ENCODE measurements at regions not wholly inside any gene's neighbourhood (a gene's known extent, or its start where the extent isn't known, plus 50 kb on each side); places are given as distances from the start of the nearest gene placed in this dataset.
"Not testable (repeated sequence)": the region's sequence is repeated elsewhere in the genome, so short reads cannot be mapped to it uniquely, and the experiment has no call there.

DNA sequence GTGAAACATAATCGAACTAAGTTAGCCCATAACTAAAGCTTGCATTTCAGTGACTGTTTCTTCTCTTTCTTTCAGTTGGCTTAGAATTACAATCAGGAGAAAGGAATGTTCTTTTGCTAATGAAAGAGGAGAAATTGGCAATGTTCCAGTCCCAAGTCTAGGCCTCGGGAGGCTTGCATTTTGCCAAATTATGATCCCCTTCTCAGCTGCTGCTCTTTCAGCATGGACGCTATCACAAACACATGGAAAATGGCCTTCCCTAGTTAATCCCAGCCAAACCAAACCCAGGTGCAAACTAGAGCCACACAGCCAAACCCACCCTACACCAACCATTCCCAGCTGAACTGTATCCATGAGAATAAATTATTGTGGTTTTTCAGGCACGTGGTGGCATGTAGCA lies 605.2 kb upstream of the LRRTM4 start:
- Mint-ChIP-seq H3K4me1 (no peaks in the 10 kb centered on the region), H3K27me3 (no peaks in the 10 kb centered on the region), H3K27ac (no peak overlapping the region), H3K4me3 (no peak overlapping the region), H3K36me3 (no peaks in the 10 kb centered on the region), H3K9me3 (no peaks in the 10 kb centered on the region)
- no peak for DNase-seq
- ATAC-seq (replicated peaks), result no peak

DNA sequence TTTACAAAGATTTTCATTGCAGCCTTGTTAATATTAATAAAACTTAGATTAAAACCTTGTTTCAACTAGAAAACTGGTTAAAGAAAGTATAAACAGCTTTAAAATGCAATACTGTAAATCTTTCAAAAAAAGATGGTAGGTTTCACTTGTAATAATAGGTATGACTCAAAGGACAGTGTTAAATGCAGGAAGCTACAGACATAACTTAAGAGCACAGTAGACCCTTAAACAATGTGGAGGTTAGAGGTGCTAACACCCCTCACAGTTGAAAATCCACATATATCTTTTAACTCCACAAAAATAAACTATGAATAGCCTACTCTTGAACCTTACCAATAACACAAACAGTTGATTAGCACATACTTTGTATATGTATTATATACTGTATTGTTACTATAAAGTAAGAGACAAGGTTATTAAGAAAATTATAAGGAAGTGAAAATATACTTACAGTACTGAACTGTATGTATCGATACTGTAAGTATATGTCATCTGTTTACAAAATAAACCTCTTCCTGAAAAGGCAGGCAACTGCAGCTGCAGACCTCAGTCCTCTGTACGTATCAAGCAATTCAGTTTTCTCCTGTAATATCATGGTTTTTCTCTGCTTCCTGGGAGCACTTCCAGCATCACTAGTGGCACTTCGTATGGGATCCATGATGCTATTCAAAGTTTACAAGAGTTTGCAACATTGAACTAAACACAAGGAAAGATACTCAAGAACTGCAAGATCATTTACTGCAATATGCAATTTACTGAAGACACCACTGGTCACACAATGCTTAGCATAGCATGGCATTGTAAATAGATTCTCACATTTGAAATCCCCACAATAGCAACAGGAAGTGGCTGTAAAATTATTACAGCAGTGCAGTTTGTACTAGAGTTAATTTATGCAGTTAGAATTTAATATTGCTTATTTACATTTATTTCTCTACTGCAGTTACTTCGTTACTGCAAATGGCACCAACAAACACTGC lies 610.5 kb upstream of the LRRTM4 start:
- Mint-ChIP-seq H3K27me3 (no peaks in the 10 kb centered on the region), H3K36me3 (no peaks in the 10 kb centered on the region), H3K4me1 (no peaks in the 10 kb centered on the region), H3K27ac (no peak overlapping the region), H3K4me3 (no peak overlapping the region), H3K9me3 (no peaks in the 10 kb centered on the region)
- no peak for ATAC-seq (replicated peaks)
- no peak for DNase-seq

GRCh38 chr2:78145395-78145996 lies 623.3 kb upstream of the LRRTM4 start:
- Mint-ChIP-seq H3K36me3 (no peaks in the 10 kb centered on the region), H3K27me3 (no peaks in the 10 kb centered on the region)
- ATAC-seq (replicated peaks), result no peak

GRCh38 chr2:78145997-78146722 lies 624.0 kb upstream of the LRRTM4 start:
- ATAC-seq (replicated peaks) (peak in 1 of 2 donors; percentile 29), DNase-seq (no peak)
- Mint-ChIP-seq H3K27me3 (no peaks in the 10 kb centered on the region), H3K27ac (no peak overlapping the region), H3K4me3 (no peak overlapping the region), H3K4me1 (no peaks in the 10 kb centered on the region), H3K9me3 (no peaks in the 10 kb centered on the region), H3K36me3 (no peaks in the 10 kb centered on the region)

More at GRCh38 chr2:78145395-78145996, 623.3 kb upstream of the LRRTM4 start:
- DNase-seq, result no peak
- H3K4me1 Mint-ChIP-seq, result no peaks in the 10 kb centered on the region
- H3K27ac Mint-ChIP-seq, result no peak overlapping the region
- no peak overlapping the region for H3K4me3 Mint-ChIP-seq
- H3K9me3 Mint-ChIP-seq, result no peaks in the 10 kb centered on the region

DNA sequence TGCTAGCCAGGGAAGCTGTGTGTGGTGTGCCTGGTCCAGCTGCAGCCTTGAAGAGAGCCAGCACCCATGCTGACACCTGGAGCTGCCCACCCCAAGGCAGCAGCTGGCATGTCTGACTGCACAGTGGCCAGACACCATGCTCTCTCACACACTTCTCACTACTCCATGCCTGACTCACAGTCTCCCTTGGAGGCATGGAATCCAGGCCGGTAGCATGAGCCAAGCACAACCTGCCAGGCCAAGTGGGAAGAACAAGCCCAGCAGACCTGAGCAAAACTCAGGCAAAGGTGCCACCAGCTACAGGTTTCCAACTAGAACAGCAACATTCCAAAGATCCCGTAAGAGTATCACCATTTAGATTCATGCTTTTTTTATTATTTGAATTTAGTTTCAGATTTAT lies 625.3 kb upstream of the LRRTM4 start:
- Mint-ChIP-seq H3K27ac (no peak overlapping the region), H3K27me3 (no peaks in the 10 kb centered on the region), H3K9me3 (no peaks in the 10 kb centered on the region), H3K4me3 (no peak overlapping the region), H3K36me3 (no peaks in the 10 kb centered on the region), H3K4me1 (no peaks in the 10 kb centered on the region)
- no peak for DNase-seq
- ATAC-seq (replicated peaks), result no peak

DNA sequence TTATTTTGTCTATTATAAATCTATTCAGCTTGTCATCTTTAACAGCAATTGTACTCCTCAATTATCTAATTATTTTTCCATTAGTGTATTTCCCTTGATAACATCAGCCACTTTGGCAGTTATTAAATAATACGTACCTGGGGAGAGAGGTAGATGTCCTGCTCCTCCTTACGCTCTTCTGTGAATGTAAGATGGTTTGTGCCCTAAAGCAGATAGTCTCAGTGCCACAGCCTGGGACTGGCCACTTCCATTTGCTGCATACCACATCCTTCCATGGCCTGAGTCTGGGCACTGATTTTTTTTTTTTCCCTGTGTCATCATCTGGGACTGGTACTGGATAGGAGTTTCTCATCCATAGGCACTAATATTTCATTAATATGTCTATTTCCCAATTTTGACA lies 632.4 kb upstream of the LRRTM4 start:
- H3K4me1 Mint-ChIP-seq, result no peaks in the 10 kb centered on the region
- DNase-seq, result no peak
- ATAC-seq (replicated peaks), result no peak
- no peak overlapping the region for H3K27ac Mint-ChIP-seq
- no peaks in the 10 kb centered on the region for H3K27me3 Mint-ChIP-seq
- peaks cover 0 to 5% of the 10 kb centered on the region in 2 donors for H3K9me3 Mint-ChIP-seq
- no peak overlapping the region for H3K4me3 Mint-ChIP-seq
- H3K36me3 Mint-ChIP-seq, result no peaks in the 10 kb centered on the region

- no peak overlapping the region for H3K27ac Mint-ChIP-seq
- no peak for ATAC-seq (replicated peaks)
- no peaks in the 10 kb centered on the region for H3K4me1 Mint-ChIP-seq
- peaks cover 4 to 9% of the 10 kb centered on the region in 2 donors for H3K9me3 Mint-ChIP-seq
- DNase-seq, result no peak
- H3K4me3 Mint-ChIP-seq, result no peak overlapping the region
- H3K36me3 Mint-ChIP-seq, result no peaks in the 10 kb centered on the region
- H3K27me3 Mint-ChIP-seq, result no peaks in the 10 kb centered on the region
Measured at GRCh38 chr2:78162202-78162601, 640.0 kb upstream of the LRRTM4 start.

DNA sequence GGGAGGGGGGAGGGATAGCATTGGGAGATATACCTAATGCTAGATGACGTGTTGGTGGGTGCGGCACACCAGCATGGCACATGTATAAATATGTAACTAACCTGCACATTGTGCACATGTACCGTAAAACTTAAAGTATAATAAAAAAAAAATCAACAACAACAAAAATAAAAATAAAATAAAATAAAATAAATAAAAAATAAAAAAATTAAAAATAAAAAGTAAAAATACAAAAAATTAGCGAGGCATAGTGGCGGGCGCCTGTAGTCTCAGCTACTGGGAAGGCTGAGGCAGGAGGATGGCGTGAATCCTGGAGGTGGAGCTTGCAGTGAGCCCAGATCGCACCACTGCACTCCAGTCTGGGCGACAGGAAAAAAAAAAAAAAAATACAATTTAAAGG lies 650.0 kb upstream of the LRRTM4 start:
- not testable (repeated sequence) for H3K4me3 Mint-ChIP-seq; H3K27me3 Mint-ChIP-seq; ATAC-seq (replicated peaks); H3K27ac Mint-ChIP-seq; H3K36me3 Mint-ChIP-seq; H3K4me1 Mint-ChIP-seq; H3K9me3 Mint-ChIP-seq; DNase-seq

GRCh38 chr2:78175645-78176044 lies 653.5 kb upstream of the LRRTM4 start:
- Mint-ChIP-seq H3K27ac (no peak overlapping the region), H3K9me3 (peaks cover 0 to 1% of the 10 kb centered on the region in 2 donors), H3K4me3 (no peak overlapping the region), H3K27me3 (no peaks in the 10 kb centered on the region), H3K4me1 (no peaks in the 10 kb centered on the region), H3K36me3 (no peaks in the 10 kb centered on the region)
- ATAC-seq (replicated peaks) (no peak), DNase-seq (no peak)

GRCh38 chr2:78201064-78201575 lies 678.9 kb upstream of the LRRTM4 start:
- H3K27me3 Mint-ChIP-seq, result no peaks in the 10 kb centered on the region
- no peak for DNase-seq
- H3K36me3 Mint-ChIP-seq, result no peaks in the 10 kb centered on the region
- no peak for ATAC-seq (replicated peaks)
- no peak overlapping the region for H3K27ac Mint-ChIP-seq
- peaks cover 4 to 9% of the 10 kb centered on the region in 2 donors for H3K9me3 Mint-ChIP-seq
- no peaks in the 10 kb centered on the region for H3K4me1 Mint-ChIP-seq
- no peak overlapping the region for H3K4me3 Mint-ChIP-seq

DNA sequence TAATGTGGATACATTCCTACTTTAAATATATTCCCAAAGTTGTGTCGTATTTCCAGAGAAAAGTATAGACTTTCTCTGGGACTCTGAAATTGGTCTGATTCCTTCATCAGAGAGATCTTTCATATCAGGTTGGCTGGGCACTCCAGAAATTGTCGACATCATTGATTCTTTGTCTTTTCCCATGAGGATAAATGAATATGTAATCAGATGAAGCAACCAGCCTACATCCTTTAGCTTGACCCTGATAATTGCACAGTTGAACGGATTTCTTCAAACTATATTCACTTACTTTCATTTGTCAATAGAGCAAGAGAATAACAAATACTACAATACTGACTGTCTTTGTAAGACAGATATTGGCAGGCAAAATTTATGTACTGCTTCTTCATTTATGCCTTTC lies 680.2 kb upstream of the LRRTM4 start:
- Mint-ChIP-seq H3K27ac (no peak overlapping the region), H3K9me3 (peaks cover 5 to 9% of the 10 kb centered on the region in 2 donors), H3K4me1 (no peaks in the 10 kb centered on the region), H3K27me3 (no peaks in the 10 kb centered on the region), H3K4me3 (no peak overlapping the region), H3K36me3 (no peaks in the 10 kb centered on the region)
- no peak for ATAC-seq (replicated peaks)
- DNase-seq, result no peak

GRCh38 chr2:78202986-78203670 lies 681.0 kb upstream of the LRRTM4 start:
- Mint-ChIP-seq H3K4me3 (no peak overlapping the region), H3K27ac (no peak overlapping the region), H3K36me3 (no peaks in the 10 kb centered on the region)

GRCh38 chr2:78218066-78218465 lies 695.9 kb upstream of the LRRTM4 start:
- DNase-seq (no peak), ATAC-seq (replicated peaks) (no peak)
- no peaks in the 10 kb centered on the region for H3K36me3 Mint-ChIP-seq
- no peaks in the 10 kb centered on the region for H3K4me1 Mint-ChIP-seq
- H3K9me3 Mint-ChIP-seq, result peaks cover 6 to 12% of the 10 kb centered on the region in 2 donors
- H3K4me3 Mint-ChIP-seq, result no peak overlapping the region
- H3K27me3 Mint-ChIP-seq, result no peaks in the 10 kb centered on the region
- H3K27ac Mint-ChIP-seq, result no peak overlapping the region

More at GRCh38 chr2:78202986-78203670, 681.0 kb upstream of the LRRTM4 start:
- Mint-ChIP-seq H3K4me1 (no peaks in the 10 kb centered on the region), H3K27me3 (no peaks in the 10 kb centered on the region), H3K9me3 (peaks cover 5 to 9% of the 10 kb centered on the region in 2 donors)
- ATAC-seq (replicated peaks) (no peak), DNase-seq (no peak)

DNA sequence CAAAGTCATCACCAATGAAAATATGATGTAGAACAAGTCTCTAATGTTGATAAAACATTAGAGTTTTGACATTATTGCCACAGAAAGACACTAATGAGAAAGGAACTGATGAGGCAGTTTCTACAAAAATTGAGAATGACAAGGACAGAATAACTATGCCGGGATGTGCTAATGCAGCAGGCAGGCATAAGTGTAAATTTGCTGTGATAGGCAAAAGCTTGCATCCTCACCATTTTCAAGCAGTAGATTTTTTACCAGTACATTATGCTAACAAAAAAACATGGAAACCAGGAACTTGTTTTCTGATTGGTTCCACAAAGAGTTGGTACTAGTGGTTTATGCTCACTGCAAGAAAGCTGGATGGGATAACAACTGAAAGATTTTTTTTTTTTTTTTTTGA lies 715.5 kb upstream of the LRRTM4 start:
- Mint-ChIP-seq H3K9me3 (peaks cover 0 to 8% of the 10 kb centered on the region in 2 donors), H3K27me3 (no peaks in the 10 kb centered on the region), H3K4me1 (no peaks in the 10 kb centered on the region), H3K27ac (no peak overlapping the region), H3K36me3 (no peaks in the 10 kb centered on the region), H3K4me3 (no peak overlapping the region)
- no peak for ATAC-seq (replicated peaks)
- DNase-seq, result no peak

Measured in stimulated activated naive B cell treated with anti-CD40 and anti-IgM and Interleukin-4, amounts not matched to agents 10 μg/mL and 1 μg/mL and 100 μg/mL, for 72 hours (primary cell).